Kidney tubule cell (primary cell): ENCODE measurements at regions not wholly inside any gene's neighbourhood (a gene's known extent, or its start where the extent isn't known, plus 50 kb on each side); places are given as distances from the start of the nearest gene placed in this dataset.
"Not testable (repeated sequence)": the region's sequence is repeated elsewhere in the genome, so short reads cannot be mapped to it uniquely, and the experiment has no call there.

Source experiments
- DNase-seq: peaks from one replicate; pipeline ENCODE4 v3.0.0-alpha.2; 2018; ENCODE audit warnings: low spot score

DNA sequence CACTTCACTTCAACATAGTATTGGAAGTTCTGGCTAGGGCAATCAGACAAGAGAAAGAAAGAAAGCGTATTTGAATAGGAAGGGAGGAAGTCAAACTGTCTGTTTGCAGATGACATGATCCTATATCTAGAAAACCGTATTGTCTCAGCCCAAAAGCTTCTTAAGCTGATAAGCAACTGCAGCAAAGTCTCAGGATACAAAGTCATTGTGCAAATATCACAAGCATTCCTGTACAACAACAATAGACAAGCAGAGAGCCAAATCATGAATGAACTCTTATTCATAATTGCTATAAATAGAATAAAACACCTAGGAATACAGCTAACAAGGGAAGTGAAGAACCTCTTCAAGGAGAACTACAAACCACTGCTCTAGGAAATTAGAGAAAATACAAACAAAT is 473.9 kb upstream of the SOX9 start:
- DNase-seq: not testable (repeated sequence)

DNA sequence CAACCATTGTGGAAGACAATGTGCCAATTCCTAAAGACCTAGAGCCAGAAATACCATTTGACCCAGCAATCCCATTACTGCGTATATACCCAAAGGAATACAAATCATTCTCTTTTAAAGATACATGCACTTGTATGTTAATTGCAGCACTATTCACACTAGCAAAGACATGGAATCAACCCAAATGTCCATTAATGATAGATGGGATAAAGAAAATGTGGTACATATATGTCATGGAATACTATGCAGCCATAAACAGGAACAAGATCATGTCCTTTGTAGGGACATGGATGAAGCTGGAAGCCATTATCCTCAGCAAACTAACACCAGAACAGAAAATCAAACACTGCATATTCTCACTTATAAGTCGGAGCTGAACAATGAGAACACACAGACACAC is 472.5 kb upstream of the SOX9 start:
- DNase-seq: not testable (repeated sequence)

DNA sequence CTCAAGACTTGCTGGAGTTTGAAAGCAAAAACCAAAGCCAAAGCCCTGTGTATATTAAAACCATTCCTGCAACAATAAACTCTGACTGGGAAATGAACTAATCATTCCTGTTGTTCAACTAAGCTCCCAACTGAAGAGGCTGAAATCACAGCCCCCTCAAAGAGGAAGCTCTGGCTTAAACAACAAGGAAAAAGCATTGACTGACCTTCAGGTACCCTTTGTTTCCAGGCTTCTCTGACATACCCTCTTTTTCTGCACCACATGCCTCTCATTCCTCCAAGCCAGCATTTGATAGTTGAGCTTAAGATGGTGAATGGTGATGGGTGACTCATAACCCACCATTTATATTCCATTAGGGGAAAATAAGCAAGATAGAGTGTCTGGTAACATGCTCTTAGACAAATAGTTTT is 470.9 kb upstream of the SOX9 start:
- DNase-seq: no peak

DNA sequence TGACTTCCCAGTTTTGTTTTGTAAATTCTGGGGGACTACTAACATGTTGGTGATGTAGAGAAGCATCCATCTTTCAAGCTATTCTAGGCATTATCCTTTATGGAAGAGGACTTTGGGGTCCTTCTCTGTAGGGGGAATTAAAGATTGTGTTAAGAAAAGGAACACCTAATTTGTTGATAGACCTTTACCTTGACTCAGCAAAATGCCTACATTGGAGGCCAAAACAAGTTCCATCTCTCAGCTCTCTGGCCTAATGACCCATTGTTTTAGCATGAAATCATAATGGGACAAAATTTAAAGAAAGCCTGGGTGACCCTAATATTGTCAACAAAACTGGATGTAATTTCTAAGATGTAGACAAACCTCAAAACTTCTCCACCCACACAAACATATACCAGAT is 465.3 kb upstream of the SOX9 start:
- no peak for DNase-seq

DNA sequence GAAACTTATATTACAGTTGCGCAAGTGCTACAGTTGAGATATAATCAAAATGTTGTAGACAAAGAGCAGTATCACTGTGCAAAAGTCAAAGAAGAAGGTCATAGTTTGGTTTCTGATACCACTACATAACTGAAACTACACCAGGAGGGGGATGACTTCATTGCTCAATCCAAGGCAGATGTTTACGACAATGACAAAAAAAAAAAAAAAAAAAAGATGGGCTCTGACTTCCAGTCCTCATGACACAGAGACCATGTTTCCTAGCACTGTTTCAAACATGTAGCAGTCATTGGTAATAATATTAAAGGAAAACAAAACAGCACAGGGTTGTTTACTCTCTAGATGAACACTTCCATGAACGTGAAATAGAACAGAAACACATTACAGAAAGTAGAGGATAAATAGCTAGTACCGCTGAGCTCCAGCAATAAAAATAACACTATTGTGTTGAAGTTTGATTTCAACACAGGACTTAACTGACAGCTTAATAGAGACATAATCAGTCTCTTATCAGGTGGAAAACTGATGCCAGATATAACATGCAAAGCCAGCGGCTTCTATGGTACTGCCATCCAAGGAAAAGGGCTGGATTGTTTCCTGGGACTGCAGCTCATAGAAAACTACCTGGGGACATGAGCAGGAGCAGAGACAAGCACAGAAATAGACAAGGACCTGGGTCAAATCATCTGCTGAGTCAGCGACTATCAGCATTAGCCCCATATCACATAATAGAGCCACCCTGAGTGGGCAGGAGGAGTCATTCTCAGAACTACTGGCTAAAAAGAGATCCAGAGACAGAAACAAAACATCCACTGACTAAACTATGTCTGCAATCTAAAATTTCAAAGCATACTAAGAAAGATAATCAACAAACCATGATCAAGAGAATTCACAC is 463.6 kb upstream of the SOX9 start:
- no peak for DNase-seq

DNA sequence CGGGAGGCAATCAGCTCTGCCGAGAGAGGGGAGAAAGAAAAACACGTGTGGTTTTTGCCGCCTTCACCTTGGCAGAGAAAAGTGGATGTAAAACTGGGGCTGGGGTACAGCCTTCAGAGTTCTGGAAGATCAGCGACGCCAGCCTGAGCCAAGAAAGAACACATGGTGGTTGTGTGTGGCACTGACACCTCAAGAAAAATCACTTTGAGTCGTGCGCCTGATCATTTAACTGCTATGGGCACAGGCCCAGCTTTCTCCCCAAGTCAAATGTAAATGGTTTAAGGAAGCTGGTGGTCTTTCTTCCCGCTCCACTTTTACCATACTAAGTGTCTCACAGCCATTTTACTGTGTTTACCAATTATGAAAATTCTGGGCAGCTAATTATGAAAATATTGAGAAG is 461.8 kb upstream of the SOX9 start:
- no peak for DNase-seq

DNA sequence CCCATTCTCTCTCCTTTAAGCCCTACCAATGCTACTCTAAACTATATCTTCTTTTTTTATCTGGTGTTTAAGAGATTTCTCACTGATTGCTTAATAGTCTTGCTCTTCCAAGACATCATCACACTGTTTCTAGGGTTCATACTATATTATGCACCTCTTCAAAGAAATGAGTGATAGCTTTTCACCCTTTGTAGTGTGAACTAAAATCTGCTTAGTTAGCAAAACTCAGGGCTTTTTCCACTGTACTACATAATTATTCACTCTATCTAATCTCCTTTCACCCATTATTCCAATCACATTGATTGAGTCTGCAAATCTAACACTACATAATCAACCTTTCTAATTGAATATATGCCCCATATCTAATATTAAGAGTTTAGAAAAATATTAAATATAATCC is 456.0 kb upstream of the SOX9 start:
- DNase-seq: no peak

DNA sequence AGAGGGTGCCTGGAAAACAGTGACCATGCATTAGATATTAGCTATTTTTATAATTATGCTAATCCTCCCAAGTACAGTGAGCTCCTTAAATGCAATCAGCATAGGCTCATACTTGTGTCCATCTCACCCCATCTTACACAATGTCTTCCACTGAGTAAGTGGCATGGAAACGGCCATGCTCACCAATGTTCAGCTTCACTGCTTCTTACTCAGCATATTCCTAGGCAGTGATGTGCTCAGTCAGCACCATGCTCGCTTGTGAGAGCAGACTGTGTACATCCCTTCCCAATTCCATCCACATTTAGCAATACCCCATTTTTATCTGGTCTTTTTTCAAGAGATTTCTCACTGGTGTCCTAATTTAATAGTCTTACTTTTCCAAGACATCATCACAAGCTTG is 454.8 kb upstream of the SOX9 start:
- DNase-seq: peak; percentile 79

DNA sequence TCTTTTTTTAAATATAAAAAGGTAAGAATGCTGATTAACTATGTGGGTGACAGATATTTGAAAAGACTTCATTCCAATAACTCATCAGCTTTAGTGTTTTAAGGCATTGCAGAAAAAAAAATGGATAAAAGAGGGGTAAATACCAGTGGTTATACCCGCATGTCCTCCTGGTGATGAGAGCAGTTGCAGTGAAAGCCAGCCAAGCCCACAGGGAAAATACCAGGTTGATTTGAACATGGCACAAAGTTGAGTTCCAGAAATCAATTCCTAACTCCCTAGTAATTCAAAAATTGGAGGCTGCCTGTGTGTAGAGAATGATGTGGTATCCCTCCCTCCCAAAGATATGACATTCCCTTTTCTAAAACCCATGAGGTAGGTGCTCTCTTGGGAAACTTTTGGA is 453.2 kb upstream of the SOX9 start:
- no peak for DNase-seq

DNA sequence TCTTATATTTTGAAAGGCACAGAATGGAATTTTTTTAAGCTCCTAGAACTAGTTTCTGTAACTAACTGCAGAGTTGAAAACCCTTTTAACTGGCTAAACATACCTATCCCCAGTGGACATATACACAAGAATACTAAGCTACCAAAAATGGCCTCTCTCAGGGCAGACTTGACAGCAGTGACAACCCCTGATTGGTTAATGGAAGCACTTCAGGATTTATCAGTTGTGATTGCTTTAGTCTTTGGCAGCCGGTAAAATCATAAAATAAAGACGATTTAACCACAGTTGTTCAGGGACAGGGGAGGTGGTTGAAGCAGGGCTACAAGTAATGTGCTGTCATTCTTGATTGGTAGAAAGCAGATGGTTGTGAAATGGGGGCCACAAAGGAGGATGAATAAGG is 452.0 kb upstream of the SOX9 start:
- DNase-seq: no peak

DNA sequence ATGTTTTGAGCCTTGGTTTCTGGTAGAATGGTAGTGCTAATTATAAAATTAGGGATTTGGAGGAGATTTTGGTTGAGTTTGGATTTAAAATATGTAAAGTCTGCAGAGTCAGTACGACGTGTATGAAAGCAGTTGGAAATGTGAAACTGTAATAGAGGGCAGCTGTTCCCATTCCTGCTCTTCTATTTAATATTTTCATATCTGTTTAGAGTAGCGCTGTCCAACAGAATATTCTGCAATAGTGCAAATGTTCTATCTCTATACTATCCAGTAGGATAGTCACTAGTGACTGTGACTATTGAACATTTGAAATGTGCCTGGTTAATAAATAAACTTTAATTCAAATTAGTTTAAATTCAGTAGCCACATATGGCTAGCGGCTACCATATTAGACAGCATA is 443.4 kb upstream of the SOX9 start:
- DNase-seq: no peak

DNA sequence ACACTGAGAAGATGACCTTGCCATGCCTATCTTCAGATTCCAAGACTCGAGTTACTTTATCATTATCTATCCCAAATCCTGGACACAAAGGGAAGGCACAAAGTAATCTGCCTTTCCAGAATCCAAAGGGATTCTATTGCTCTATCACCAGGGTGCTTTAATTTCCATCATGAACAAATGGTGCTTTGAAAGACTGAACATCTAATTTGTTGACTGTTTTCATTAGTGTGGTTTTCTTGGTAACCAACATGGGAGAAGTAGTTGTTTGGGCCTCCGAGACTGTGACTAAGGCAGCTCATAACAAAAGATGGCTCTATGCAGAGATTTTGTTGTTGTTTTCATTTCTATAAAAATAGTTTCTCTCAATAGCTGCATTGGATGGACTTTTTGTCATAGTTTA is 441.0 kb upstream of the SOX9 start:
- no peak for DNase-seq

DNA sequence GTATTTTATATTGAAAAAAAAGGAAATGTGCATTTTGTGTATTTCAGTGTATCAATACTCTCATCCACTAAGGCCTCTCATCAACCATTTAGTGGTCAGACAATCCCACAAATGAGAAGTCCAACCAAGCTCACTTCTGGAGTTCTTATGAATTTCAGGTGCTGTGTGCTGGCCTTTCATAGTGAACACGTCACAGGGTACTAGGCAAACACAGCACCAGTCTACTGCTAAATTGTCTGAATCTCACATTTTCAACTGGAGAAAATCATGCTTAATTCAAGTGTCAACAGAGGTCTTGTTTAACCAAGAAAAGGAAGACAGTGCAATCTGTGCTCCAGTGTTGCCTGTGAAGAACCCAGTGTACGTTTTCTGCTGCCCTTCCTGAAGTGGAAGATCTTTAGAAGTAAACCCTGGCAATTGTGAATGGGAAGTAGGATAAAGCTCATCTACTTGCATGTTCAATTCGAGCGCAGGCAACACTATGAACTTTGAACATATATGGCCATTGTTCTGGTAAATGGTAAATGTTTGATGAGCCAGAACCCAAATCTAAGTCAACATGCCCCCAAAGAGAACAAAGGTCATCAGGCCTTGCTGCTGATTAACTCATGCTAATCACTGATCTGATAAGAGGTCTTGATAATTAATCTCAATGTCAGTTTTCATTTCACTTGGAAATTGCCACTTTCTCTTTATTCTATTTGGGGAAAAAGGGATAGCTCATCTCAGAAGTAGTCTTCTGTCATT is 439.2 kb upstream of the SOX9 start:
- no peak for DNase-seq

DNA sequence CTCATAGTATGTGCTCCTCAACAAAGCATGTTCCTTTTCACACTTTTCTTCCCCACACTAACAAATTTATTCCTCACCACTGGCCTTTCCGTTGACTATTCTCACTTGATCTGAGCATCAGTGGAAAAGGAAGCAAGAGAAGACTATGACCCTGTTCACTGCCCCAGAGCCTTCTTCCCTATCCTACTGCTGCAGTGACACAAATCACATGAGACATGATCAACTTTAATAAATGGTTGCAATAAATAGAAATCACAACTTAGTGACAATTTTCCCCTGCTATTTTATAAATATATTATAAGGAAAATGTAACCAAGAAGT is 438.7 kb upstream of the SOX9 start:
- no peak for DNase-seq

DNA sequence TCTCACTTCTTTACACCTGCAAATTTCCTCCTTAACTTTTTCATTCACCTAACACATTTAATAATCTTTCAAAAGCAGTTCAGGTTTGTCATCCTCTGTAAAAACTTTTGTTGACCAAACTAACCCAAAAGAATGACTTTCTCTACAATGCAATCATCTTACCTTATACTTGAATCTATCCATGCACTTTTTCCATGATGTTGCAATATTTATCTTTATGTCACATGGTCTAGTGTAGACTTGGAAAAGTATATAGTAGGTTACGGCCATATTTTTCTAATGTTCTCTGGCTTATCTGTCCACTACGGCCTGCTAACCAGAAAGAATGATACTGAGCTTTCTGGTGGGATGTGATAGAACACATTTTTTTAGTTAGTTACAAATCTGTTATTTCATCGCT is 431.0 kb upstream of the SOX9 start:
- DNase-seq: no peak

DNA sequence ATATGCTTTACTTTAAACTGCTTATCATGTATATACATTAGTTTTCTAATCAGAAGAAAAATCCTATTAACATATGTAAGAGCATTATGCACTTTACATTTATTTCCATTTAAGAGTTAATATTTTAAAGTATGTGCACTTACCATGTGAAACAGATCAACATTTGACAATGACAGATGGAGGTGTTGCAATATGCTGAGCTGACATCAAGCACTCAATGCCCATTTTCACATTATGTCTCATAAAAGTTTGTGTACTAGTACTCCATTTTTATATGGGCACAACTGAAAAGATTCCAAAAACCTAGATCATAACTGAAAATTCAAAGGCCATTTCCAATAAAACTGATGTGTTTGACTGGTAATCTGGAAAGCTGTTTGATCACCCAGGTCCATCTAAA is 420.9 kb upstream of the SOX9 start:
- no peak for DNase-seq

DNA sequence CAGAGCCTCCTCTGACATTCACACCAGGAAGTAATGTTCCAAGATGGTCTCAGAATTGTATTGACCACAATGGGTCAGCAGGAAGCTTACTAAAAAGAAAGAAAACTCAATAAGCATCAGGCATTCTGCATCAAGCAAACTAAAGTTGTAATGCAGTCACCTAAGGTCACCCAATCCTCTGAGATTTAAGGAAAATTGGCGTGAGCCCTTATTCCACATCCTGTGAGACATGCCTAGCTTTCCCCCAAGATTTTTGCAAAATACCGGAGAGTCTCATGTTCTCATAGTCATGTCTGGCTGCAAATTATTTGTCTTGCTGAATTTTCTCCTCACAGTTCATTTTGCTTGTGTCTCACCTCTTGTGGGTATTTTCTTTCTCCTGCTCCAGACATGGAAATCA is 417.1 kb upstream of the SOX9 start:
- DNase-seq: no peak

DNA sequence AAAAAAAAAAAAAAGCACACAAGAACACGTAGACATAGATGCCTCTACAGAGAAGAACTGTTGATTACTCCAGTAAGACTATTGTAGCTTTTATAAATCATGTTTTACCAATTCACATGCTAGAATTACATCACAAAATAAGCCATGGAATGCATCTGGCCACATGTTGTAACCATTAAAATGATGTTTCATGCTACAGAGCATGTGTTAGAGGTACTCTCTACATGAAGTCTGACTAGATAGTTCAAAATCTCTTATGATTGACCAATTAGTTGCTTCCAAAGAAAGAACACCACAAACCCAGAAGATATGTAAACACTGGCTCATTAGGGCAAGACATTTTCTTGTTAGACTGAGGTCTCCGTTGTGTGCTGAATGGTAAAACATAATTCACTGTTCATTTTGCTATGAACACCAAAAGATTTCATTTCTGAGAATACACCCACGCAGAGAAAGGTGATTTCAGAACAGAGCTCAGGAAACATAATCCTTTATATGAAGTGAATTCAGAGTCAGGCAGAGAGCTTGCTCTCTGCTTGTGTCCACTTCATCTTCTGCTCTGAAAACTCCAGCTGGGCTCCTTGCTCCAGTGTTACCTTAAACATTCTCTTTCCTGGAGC is 411.4 kb upstream of the SOX9 start:
- DNase-seq: no peak

DNA sequence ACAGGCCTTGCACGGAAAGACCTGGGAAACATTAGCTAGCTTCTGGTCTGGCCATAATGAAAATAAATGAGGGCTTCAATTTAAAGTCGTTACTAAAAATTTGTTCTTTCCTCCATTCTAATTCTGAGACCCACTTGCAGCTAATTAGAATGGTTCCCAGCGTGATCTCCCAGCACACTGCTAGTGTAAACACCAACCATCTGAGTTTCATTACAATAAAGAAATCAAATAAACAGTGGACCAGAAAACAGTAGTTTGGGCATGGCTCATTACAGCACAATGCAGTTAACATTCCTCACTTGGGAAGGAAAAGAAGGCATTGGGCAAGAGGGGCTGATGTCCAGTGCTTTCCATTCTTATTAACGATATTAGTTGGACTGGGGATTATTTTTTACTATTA is 410.9 kb upstream of the SOX9 start:
- no peak for DNase-seq

DNA sequence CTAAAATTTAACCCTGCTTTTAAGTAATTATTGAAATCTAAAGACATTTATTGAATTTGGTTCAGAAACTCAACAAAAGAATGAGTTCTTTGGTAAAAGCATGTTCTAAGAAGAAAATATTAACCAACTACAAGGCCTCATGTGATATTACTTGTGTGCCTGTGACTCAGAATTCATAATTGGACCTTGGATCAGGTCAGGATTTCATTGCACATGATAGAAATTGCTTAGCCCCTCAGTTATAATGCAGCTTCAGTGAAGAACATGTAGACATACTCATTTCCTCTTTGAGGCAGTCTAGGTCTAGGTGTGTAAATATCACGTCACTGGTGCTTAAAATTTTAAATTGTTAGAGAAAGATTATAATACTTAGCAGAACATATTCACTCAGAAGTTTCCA is 410.0 kb upstream of the SOX9 start:
- DNase-seq: no peak

DNA sequence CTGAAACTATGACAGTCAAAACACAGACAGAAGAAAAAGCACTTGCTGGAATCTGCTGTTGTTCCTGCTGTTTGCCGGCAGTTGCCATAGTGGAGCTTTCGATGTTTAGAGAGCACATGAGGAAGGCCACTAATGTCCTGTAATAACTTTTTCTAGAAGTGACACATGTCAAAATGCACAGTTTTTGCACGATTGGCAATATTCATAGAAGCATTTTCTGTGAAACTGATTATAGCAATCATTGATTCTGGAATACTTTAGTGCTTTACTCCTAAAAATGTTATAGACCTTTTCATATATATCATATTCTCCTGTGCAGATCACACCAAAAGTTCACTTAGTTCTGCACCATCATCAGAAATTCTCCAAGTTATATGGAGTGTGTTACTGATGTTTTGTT is 407.0 kb upstream of the SOX9 start:
- no peak for DNase-seq

DNA sequence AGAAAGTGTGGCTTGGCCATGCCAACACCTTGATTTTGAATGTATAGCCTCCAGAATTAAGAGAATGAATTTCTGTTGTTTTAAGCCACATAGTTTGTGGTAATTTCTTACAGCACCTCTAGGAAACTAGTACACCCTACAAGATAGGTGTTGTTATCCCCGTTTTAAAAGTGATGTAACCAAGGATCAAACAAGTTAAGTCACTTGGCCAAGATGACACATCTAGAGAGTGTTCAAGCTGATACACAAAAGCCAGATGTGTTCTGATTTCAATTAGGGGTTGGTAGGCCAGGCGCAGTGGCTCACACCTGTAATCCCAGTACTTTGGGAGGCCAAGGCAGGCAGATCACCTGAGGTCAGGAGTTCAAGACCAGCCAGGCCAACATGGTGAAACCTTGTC is 396.5 kb upstream of the SOX9 start:
- DNase-seq: no peak

DNA sequence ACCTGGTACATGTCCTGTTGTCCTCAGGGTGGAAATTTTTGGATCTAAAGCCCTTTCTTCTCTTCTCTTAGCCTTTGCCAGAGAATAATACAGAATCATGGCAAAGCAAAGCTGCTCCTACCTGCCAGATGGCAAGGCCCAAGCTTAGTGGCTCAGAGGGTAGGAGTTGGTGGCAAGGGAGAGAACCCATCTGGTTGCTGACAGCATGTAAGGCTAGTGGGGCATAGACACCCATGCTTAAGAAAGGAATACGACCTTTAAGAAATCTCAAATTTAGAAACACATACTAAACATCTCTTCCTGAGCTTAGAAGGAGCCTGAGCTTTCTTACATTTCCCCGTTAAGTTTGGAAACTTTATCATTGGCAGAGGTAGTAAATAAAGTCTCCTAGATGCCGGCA is 395.0 kb upstream of the SOX9 start:
- DNase-seq: no peak
